Endothelial cell of umbilical vein (primary cell): ENCODE measurements at regions not wholly inside any gene's neighbourhood (a gene's known extent, or its start where the extent isn't known, plus 50 kb on each side); places are given as distances from the start of the nearest gene placed in this dataset.

Source experiments
- BruUV-seq: library from RNA; stranded (reverse); fragments of 400-500 nt; replicated peaks from 2 replicates; lab custom pipeline; 2021; lab: Mats Ljungman, UMichigan
- CTCF ChIA-PET: fragments of 300-600, 350-600 bp; sonication (Branson Sonifier 250); formaldehyde crosslinking; loops from one replicate; lab custom pipeline; 2021; ENCODE audit warnings: antibody characterized with exemption, inconsistent platforms; lab: Charles Lee
- POLR2A ChIA-PET: fragments of 300-600, 350-600 bp; sonication (Branson Sonifier 250); formaldehyde crosslinking; loops from one replicate; lab custom pipeline; 2021; ENCODE audit warnings: antibody characterized with exemption, inconsistent platforms; lab: Charles Lee
- DNase-seq: peaks from one replicate; pipeline ENCODE4 v3.0.0-alpha.2; 2011; ENCODE audit warnings: low read depth, low spot score
- FAIRE-seq: peaks from 2 replicates; lab custom pipeline; 2011; peaks lifted over from hg19 to GRCh38; lab: Jason Lieb, UNC
- H2AFZ ChIP-seq: 2 replicates; pipeline ENCODE4 v1.6.0; 2012; ENCODE audit warnings: low read depth, low read length, control low read depth, inconsistent platforms
- H3K27ac ChIP-seq: 2 replicates; pipeline ENCODE4 v1.5.1; 2011; ENCODE audit warnings: low read depth, mild to moderate bottlenecking, control low read depth, low read length, moderate library complexity; ENCODE audit not compliant: insufficient read depth
- H3K27me3 ChIP-seq, 2 experiments: 2 replicates each; pipeline versions ENCODE4 v1.6.0 to v1.6.1; 2011; ENCODE audit warnings: low read length in 2 of 2, mixed read lengths in 1 of 2; ENCODE audit not compliant: control insufficient read depth in 2 of 2, insufficient read depth in 2 of 2
- H3K36me3 ChIP-seq, 2 experiments: 2 replicates in 1 of 2; 3 replicates in 1 of 2; pipeline ENCODE4 v1.5.1; 2011; ENCODE audit warnings: low read length in 2 of 2, mild to moderate bottlenecking in 1 of 2, moderate library complexity in 1 of 2; ENCODE audit not compliant: control insufficient read depth in 2 of 2, insufficient read depth in 2 of 2; ENCODE audit errors: extremely low read depth in 1 of 2
- H3K4me1 ChIP-seq: 3 replicates; pipeline ENCODE4 v1.5.1; 2011; ENCODE audit warnings: mild to moderate bottlenecking, low read length; ENCODE audit not compliant: control insufficient read depth, insufficient read depth; ENCODE audit errors: extremely low read depth
- H3K4me2 ChIP-seq: 2 replicates; pipeline ENCODE4 v1.6.1; 2011; ENCODE audit warnings: low read length, control low read depth, mixed read lengths; ENCODE audit not compliant: insufficient read depth
- H3K4me3 ChIP-seq, 3 experiments: fragments of 200-600 bp in 1 of 3; sonication (generic), shearing (Covaris generic) in 1 of 3; replicated peaks in 1 of 3; 2 replicates each; pipeline ENCODE4 v1.5.1; 2011 to 2016; ENCODE audit warnings: control low read depth in 3 of 3, low read length in 3 of 3, mild to moderate bottlenecking in 2 of 3, inconsistent platforms in 1 of 3, low read depth in 1 of 3, moderate library complexity in 1 of 3; ENCODE audit not compliant: insufficient read depth in 1 of 3
- H3K79me2 ChIP-seq: 2 replicates; pipeline ENCODE4 v1.6.0; 2012; ENCODE audit warnings: low read length, inconsistent platforms; ENCODE audit not compliant: control insufficient read depth, insufficient read depth
- H3K9ac ChIP-seq: replicated peaks from 2 replicates; pipeline ENCODE3; 2011; ENCODE audit warnings: low read length, control low read depth; ENCODE audit not compliant: insufficient read depth; ENCODE audit errors: extremely low read depth
- H3K9me1 ChIP-seq: replicated peaks from 3 replicates; pipeline ENCODE4 v1.6.0; 2011; ENCODE audit warnings: mild to moderate bottlenecking, low read length; ENCODE audit not compliant: control insufficient read depth, insufficient read depth; ENCODE audit errors: extremely low read depth
- H3K9me3 ChIP-seq: replicated peaks from 2 replicates; pipeline ENCODE4 v1.5.1; 2012; ENCODE audit warnings: low read length, inconsistent platforms; ENCODE audit not compliant: control insufficient read depth, insufficient read depth
- H4K20me1 ChIP-seq: replicated peaks from 2 replicates; pipeline ENCODE3; 2011; ENCODE audit warnings: mild to moderate bottlenecking, low read length; ENCODE audit not compliant: control insufficient read depth, insufficient read depth; ENCODE audit errors: extremely low read depth
- CTCF ChIP-seq, 2 donors: IDR thresholded peaks; 1 replicate in 1 of 2; 2 replicates in 1 of 2; pipeline ENCODE4 v1.5.1; 2011; ENCODE audit warnings: low read length in 2 of 2, mild to moderate bottlenecking in 2 of 2, moderate library complexity in 2 of 2, control low read depth in 1 of 2, inconsistent platforms in 1 of 2, low read depth in 1 of 2; ENCODE audit not compliant: insufficient read depth in 1 of 2; ENCODE audit errors: extremely low read depth in 1 of 2
- FOS ChIP-seq: IDR thresholded peaks from 2 replicates; pipeline ENCODE4 v1.6.1; 2011; ENCODE audit warnings: mild to moderate bottlenecking, low read length, moderate library complexity, borderline replicate concordance; ENCODE audit not compliant: insufficient read depth
- GATA2 ChIP-seq: IDR thresholded peaks from 2 replicates; pipeline ENCODE4 v1.7.0; 2011; ENCODE audit warnings: low read depth, mild to moderate bottlenecking, moderate library complexity, mixed read lengths, low read length; ENCODE audit not compliant: insufficient read length, insufficient read depth
- JUN ChIP-seq: IDR thresholded peaks from 2 replicates; pipeline ENCODE4 v1.6.1; 2011; ENCODE audit warnings: borderline replicate concordance, low read depth; ENCODE audit not compliant: insufficient read length, insufficient read depth
- MAX ChIP-seq: IDR thresholded peaks from 2 replicates; pipeline ENCODE4 v1.6.1; 2011; ENCODE audit not compliant: insufficient read depth, insufficient read length
- MYC ChIP-seq: IDR thresholded peaks from one replicate; pipeline ENCODE4 v1.6.1; 2011; ENCODE audit warnings: mild to moderate bottlenecking, low read depth, low read length
- POLR2AphosphoS5 ChIP-seq: IDR thresholded peaks from 2 replicates; pipeline ENCODE4 v1.6.1; 2012; ENCODE audit warnings: low read depth, mild to moderate bottlenecking, control low read depth, low read length, moderate library complexity; ENCODE audit not compliant: insufficient read depth
- dilution Hi-C: fragments of 300-500 bp; cut with MboI; formaldehyde crosslinking; loops from one replicate; pipeline ENCODE4 v1.15.0; 2019; ENCODE audit warnings: low sequenced_read_pairs; ENCODE audit not compliant: extremely low pct_ligation_motif_present
- intact Hi-C: fragments of 100-400 bp; cut with micrococcal nuclease; formaldehyde crosslinking; loops from one replicate; pipeline ENCODE4 v1.10.0; 2022

- H2AFZ ChIP-seq, result no peak overlapping the region
- dilution Hi-C loops (no loop called here), intact Hi-C loops (no loop called here)
- DNase-seq, result no peak
- no peaks in the 10 kb centered on the region for H3K27me3 ChIP-seq
- no peak overlapping the region for H3K4me2 ChIP-seq
- H3K27ac ChIP-seq, result no peak overlapping the region
- FAIRE-seq, result no peak
- BruUV-seq, result no TSS peak
- H3K9ac ChIP-seq, result no peak overlapping the region
- H3K36me3 ChIP-seq, result no peaks in the 10 kb centered on the region
- TF ChIP-seq MYC (no peak), GATA2 (no peak), JUN (no peak), FOS (no peak), POLR2AphosphoS5 (no peak), CTCF (IDR thresholded peaks at IDR 0.05; ENCODE audit: extremely low read depth in 1 of 2, insufficient read depth in 1 of 2, low read depth in 1 of 2, low read length in 2 of 2) (no peak), MAX (no peak)
- no peaks in the 10 kb centered on the region for H3K9me1 ChIP-seq
- ChIA-PET CTCF (no interaction called here), POLR2A (no interaction called here)
- H3K79me2 ChIP-seq, result no peaks in the 10 kb centered on the region
- H3K4me1 ChIP-seq, result no peaks in the 10 kb centered on the region
- H3K9me3 ChIP-seq, result peaks cover 2% of the 10 kb centered on the region
- H4K20me1 ChIP-seq, result no peaks in the 10 kb centered on the region
- no peak overlapping the region for H3K4me3 ChIP-seq
Observed at GRCh38 chr6:14240411-14241166, 123.0 kb downstream of the CD83 start.
